Activated CD8-positive, alpha-beta memory T cell treated with anti-CD3 and anti-CD28 coated beads for 4 hours (primary cell): ENCODE measurements at regions not wholly inside any gene's neighbourhood (a gene's known extent, or its start where the extent isn't known, plus 50 kb on each side); places are given as distances from the start of the nearest gene placed in this dataset.
"Not testable (repeated sequence)": the region's sequence is repeated elsewhere in the genome, so short reads cannot be mapped to it uniquely, and the experiment has no call there.

Experiments
- DNase-seq, 2 donors: peaks; one replicate each; pipeline ENCODE4 v3.0.0-alpha.2; 2020; ENCODE audit warnings: low read depth in 2 of 2

DNA sequence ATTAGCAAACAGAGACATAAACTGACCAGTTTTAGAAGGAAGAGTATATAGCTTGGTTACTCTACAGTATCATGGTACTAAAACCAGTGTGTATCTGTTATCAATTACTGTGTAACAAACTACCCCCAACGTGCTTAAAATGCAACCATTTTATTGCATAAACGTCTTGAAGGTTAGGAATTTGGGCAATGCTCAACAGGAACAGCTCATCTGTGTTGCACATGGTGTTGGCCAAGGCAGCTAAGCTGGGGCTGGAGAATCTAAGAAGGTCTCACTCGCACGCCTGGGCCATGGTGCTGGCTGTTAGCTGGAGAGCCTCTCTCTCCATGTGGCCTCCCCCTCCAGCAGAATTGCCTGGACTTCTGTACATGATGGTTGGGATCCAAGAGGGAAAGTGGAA lies 81.2 kb upstream of the THBS1 start:
- no peak for DNase-seq

DNA sequence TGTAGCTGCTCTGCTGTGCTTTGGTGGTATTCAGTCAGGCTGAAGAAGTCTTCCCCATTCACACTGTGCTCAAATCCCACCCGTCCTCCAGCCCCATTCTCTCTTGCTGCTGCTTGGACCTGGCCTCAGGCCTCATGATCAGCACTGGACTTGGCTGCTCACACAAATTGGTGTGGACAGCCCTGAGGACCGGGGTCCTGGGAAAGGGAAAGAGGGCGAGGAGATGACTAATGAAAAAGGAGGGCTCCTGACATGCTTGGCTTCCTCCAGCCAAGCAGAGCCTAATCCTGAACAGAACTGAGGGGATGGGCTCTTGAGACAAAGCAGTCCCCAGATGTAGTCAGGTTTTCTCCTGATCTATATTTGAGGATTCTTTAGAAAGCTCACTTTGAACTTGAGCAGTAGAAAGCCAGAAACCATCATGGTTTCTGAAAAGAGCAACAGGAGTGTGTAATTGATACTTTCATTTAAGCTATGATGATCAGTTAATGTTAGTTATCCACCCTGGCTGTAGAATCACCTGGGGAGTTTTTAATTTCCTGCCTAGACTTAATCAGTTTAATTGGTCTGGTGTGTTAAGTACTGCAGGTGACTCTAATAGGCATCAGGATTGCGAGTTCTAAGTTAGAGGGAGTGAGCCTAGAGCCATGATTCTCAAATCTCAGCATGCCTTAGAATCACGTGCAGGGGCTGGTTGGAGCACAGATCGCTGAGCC lies 79.4 kb upstream of the THBS1 start:
- DNase-seq = no peak

GRCh38 chr15:39502082-39502447 lies 78.8 kb upstream of the THBS1 start:
- no peak for DNase-seq

GRCh38 chr15:39502611-39503195 lies 78.2 kb upstream of the THBS1 start:
- no peak for DNase-seq

DNA sequence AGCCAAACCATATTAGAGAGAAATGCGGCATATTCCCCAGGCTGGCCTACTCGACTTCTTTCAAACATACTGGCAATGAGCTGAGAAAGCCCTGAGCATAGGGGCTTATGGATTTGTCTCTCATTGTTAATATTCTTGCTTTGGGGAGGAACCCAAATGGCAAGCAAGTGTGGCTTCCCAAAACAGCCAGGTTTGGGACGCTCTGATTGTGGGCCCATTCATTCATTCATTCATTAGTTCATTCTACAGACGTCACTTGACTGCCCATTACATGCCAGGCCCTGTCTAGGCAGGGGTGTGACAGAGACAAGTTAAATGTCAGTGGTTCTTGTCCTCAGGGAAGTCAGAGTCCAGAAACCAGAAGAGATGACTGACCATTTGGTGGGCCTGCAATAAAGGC lies 77.4 kb upstream of the THBS1 start:
- no peak for DNase-seq

GRCh38 chr15:39504808-39505207 lies 76.1 kb upstream of the THBS1 start:
- no peak for DNase-seq

DNA sequence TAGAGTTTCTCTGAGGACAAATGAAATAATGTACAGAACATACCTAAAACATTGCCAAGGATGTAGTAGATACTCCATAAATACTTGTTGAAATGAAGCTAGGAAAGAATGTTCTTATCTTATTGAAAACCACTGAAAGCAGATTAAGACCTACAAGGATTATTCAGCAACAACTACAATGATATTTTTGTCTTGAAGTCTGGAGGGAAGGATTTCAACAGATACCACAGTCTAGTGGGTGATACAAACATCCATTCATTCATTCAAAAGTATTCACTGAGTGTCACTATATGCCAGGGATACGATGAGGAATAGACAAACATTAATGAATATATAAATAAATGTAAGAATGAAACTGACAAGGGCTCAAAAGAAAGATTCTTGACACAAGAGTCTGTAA lies 74.7 kb upstream of the THBS1 start:
- DNase-seq = no peak

- DNase-seq = no peak
These were observed 72.3 kb upstream of the THBS1 start for GRCh38 chr15:39508536-39508935.

DNA sequence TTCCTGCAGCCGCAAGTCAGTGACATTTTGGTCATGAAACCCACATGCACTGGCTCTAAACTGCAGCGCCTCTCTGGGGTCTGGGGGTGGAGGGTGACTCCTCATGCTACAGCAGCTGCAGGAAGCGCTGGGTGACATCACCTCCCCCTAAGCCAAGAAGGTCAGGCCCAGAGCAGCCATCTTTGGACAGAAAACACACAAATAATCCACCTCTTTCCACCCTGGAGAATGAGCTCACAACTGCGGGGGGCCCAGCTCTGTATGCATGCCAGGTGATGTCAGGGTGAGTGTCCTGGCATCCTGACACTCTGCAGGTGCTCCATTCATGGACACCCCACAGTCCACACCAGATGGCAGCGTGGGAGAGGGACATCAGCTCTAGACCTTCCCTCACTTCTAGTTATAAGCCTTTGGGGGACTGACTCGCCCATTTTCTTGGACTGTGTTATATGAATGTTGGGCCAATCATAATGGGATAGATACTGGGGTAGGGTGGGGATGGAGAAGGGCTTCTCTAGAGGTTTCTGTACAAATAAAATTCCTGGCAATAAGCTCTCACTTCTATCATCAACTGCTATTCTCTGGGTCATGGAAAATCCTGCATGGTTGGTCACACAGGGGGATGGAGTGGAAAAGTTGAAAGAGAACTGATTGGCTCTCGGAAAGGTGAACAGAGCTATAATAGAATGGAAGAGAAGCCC lies 70.7 kb upstream of the THBS1 start:
- DNase-seq = no peak

DNA sequence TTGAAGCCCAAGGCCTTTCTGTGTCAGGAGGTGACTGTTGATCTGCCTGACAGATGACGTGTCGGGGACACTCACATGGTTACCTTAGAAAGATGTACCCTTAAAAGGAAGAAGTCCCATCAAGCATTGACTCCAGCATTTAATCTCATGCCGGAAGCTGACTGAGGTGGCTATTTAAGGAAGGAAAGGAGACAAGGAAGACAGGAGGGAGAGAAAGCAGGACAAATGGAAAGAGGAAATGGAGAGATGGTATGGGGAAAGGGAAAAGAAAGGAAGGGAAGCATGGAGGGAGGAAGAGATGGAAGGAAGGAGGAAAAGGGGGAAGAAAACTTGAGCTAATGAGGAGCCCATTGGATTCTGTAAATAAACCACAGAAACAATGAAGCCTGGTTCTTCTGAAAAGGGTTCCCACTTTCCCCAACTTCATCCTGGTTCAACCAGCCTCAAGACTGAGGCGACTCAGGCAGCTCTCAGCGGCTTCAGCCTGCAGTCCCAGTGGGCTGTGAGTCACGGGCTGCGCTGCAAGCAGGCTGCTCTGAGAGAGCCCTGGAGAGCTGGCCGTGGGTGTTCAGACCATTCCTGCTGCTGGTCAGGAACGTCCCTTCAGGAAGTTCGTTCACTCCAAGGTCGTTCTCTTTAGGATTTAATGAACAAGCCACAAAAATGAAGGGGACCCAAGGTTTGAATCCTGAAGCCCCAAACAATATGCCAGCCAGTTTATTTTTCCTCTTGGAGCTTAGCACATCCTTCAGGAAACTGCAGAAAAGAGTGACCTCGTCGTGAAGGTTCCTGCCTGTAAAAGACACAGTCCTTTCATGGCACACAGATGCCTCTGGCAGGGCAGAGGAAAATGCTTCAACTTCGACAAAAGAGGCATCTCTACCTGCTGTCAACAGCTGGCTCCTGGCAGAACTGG lies 69.6 kb upstream of the THBS1 start:
- DNase-seq = no peak

DNA sequence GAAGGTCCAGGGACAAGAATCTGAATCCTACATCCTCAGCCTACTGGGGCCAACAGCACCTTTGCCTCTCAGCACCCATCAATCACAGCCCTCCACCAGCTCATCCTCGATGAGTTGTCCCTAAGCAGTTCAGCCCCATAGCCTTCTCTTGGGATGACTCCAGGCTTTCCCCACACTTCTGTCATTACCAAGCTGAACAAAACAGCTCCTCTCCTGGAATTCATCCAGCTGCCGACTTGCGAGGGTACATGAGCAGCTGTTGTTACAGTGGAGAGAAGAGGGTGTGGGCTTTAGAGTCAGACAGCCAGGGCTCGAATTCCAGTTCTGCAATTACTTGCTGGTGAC lies 69.0 kb upstream of the THBS1 start:
- DNase-seq = no peak

- no peak for DNase-seq
These were observed 68.2 kb upstream of the THBS1 start for GRCh38 chr15:39512643-39513042.

GRCh38 chr15:39513936-39514335 lies 66.9 kb upstream of the THBS1 start:
- DNase-seq = no peak

DNA sequence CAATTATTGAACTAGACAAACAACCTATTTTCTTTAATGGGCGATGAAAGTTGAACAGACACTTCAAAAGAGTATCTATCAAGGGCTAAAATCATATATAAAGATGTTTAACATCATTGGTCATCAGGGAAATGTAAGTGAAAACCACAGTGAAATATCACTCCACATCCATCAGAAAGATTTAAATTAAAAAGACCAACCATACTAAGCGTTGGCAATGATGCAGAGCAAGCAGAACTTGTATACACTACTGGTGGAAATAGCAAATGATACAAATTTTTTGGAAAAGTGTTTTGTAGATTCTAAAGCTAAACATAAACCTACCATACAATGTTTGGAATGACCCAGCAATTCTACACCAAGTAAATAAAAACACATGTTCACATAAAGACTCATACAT lies 65.9 kb upstream of the THBS1 start:
- no peak for DNase-seq

- DNase-seq = no peak
These were observed 65.1 kb upstream of the THBS1 start for GRCh38 chr15:39515765-39516164.

DNA sequence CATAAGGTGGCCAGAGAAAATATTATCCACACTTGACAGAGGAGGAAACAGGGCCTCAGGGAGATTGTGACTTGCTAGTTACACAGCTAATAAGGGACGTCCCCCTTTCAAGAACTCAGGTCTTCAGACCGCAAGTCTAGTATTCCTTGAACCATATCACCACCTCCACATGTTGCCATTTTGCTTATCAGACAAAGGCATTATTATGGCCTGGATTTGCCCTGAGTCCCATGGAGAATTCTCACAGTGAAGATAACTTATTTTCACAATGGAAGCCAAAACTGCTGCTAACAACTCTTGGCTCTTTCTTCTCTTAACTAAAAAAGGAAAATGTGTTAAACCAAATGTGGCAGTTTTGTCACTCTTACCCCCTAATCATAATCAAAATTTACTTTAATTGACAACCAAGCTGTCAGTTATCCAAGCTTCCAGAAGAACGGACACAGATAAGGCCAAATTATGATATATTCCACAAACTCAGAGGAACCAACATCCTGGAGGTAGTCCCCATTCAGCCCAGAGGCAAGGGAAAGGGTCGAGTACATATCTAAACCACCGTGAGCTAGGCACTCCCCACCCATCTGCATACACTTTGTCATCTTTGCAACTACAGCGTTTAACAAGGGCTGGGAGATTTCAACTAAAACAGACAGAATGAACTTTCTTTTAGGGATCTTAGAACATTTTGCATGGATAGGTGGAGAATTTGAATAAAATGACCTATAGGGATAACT lies 63.6 kb upstream of the THBS1 start:
- DNase-seq = no peak

DNA sequence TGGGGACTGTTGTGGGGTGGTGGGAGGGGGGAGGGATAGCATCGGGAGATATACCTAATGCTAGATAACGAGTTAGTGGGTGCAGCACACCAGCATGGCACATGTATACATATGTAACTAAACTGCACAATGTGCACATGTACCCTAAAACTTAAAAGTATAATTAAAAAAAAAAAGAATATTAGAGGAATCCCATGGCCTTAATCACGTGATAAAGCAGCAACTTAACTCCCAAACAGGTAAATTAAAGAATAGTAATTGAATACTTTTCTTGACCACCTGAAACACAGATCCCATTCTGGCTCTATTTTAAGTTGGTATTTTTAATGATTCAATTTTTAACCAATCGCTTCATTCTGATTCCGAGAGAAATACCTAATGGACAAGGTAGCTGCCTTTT lies 56.9 kb upstream of the THBS1 start:
- DNase-seq = not testable (repeated sequence)

DNA sequence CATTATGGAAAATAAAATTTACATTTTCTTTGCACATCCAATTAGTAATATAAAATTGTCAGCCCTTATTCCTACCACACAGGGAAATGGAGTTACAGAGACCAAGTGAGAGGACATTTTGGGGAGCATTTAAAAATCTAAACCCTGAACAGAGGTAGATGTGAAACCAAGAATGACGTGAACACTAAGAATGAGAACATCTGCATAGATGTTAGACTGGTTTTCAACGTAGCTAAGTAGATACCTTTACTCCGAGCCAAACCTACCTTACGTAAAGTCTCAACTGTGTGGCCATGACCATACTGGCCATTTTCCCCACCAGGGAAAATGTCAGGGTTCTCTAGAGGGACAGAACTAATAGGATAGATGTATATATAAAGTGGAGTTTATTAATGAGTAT lies 51.4 kb upstream of the THBS1 start:
- no peak for DNase-seq

DNA sequence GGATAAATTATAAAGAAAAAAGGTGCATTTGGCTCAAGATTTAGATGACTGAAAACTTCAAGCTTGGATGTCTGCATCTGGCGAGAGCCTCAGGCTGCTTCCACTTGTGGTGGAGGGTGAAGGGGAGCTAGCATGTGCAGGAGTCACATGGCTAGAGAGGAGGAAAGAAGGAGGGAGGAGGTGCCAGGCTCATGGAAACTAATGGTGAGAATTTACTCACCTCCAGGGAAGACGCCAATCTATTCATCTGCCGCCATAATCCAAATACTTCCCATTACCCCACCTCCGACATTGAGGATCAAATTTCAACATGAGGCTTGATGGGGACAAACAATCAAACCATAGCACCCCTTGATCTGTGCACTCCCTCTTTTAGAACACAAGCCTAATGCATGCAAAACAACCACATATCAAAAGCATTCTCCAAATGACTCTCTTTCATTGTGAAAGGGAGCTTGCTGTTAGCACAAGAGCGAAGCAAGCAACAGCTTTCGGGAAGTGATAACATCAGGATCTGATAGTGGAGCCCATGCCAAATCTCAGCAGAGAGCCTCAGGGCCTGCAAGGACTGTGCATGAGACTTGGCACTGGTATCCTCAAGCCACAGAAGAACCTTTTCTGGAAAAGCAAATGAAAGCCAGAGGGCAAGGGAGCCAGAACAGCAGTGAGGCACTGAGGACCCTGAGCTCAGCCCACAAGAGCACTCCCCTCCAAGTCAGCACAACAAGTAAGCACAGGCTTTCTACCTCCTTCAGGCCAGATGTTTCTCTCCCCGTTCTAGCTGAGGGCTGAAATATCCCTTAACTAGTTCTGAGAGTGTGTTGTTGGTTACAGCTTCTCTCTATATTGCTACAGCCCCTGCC lies 50.2 kb upstream of the THBS1 start:
- DNase-seq = no peak
